K562 (cell line): ENCODE measurements at regions not wholly inside any gene's neighbourhood (a gene's known extent, or its start where the extent isn't known, plus 50 kb on each side); places are given as distances from the start of the nearest gene placed in this dataset.
A peak's percentile ranks its signal among the peaks of the same experiment; 100 is the strongest.

Experiments
- ARHGAP35 ChIP-seq: fragments of 450-650 bp; IDR thresholded peaks from 2 replicates; pipeline ENCODE4 v1.6.1; 2018; ENCODE audit not compliant: partially characterized antibody
- DPF2 ChIP-seq: fragments of 450-650 bp; IDR thresholded peaks from 2 replicates; pipeline ENCODE4 v1.6.1; 2016
- EP400 ChIP-seq: fragments of 450-650 bp; IDR thresholded peaks from 2 replicates; pipeline ENCODE4 v1.6.1; 2017; ENCODE audit warnings: antibody characterized with exemption, mild to moderate bottlenecking, moderate library complexity
- FOXO4 ChIP-seq: fragments of 450-650 bp; formaldehyde crosslinking; IDR thresholded peaks from 2 replicates; pipeline ENCODE4 v1.4.0; 2020; ENCODE audit warnings: mild to moderate bottlenecking, moderate library complexity
- HMGXB4 ChIP-seq: sonication (generic); formaldehyde crosslinking; IDR thresholded peaks from 2 replicates; pipeline ENCODE4 v1.8.1; 2023; ENCODE audit warnings: mild to moderate bottlenecking, missing genetic modification reagents
- HOMEZ ChIP-seq: fragments of 250-450 bp; sonication (Bioruptor Pico); IDR thresholded peaks from 2 replicates; pipeline ENCODE4 v1.4.0; 2020; ENCODE audit warnings: mild to moderate bottlenecking, moderate library complexity
- LEF1 ChIP-seq: fragments of 450-650 bp; IDR thresholded peaks from 2 replicates; pipeline ENCODE4 v1.6.1; 2016; ENCODE audit warnings: mild to moderate bottlenecking
- NCOA2 ChIP-seq, 2 experiments: fragments of 450-650 bp; IDR thresholded peaks; 2 replicates each; pipeline ENCODE4 v1.6.1; 2018; ENCODE audit warnings: mild to moderate bottlenecking in 2 of 2, moderate library complexity in 1 of 2; ENCODE audit not compliant: partially characterized antibody in 2 of 2
- NCOR1 ChIP-seq: fragments of 450-650 bp; IDR thresholded peaks from 2 replicates; pipeline ENCODE4 v1.6.1; 2016; ENCODE audit warnings: mild to moderate bottlenecking, moderate library complexity
- NR2C2 ChIP-seq, 2 experiments: fragments of 200-800 bp in 1 of 2; sonication (Bioruptor generic) in 1 of 2; sonication (generic) in 1 of 2; formaldehyde crosslinking in 1 of 2; IDR thresholded peaks; 2 replicates each; pipeline versions ENCODE4 v1.6.1 to v1.8.0; 2016 to 2022; ENCODE audit warnings: mild to moderate bottlenecking in 1 of 2, missing compliant biosample characterization in 1 of 2, missing genetic modification characterization in 1 of 2, missing genetic modification reagents in 1 of 2
- PCBP1 ChIP-seq: fragments of 200-400 bp; formaldehyde crosslinking; IDR thresholded peaks from 2 replicates; pipeline ENCODE4 v1.6.1; 2018; ENCODE audit warnings: mild to moderate bottlenecking, low read depth, low read length; ENCODE audit not compliant: poor library complexity, severe bottlenecking
- POLR2AphosphoS2 ChIP-seq: IDR thresholded peaks from 2 replicates; pipeline ENCODE4 v1.6.1; 2012; ENCODE audit warnings: low read length, improper control_type of control experiment
- PTRF ChIP-seq: fragments of 450-650 bp; IDR thresholded peaks from 2 replicates; pipeline ENCODE4 v1.6.1; 2016; ENCODE audit warnings: mild to moderate bottlenecking, missing genetic modification characterization, missing compliant biosample characterization
- RBM14 ChIP-seq: fragments of 200-400 bp; formaldehyde crosslinking; IDR thresholded peaks from 2 replicates; pipeline ENCODE4 v1.6.1; 2018; ENCODE audit warnings: low read depth, mild to moderate bottlenecking, low read length, moderate library complexity, borderline replicate concordance; ENCODE audit not compliant: insufficient read depth
- SMC3 ChIP-seq: conservative IDR thresholded peaks from 2 replicates; pipeline ENCODE4 v1.6.1; 2011; ENCODE audit warnings: low read depth, low read length, improper control_type of control experiment; ENCODE audit not compliant: insufficient read depth
- TAF15 ChIP-seq: fragments of 200-400 bp; formaldehyde crosslinking; IDR thresholded peaks from 2 replicates; pipeline ENCODE4 v1.6.1; 2017; ENCODE audit warnings: mild to moderate bottlenecking, low read depth, low read length, moderate library complexity
- ZBTB2 ChIP-seq: fragments of 450-650 bp; IDR thresholded peaks from 2 replicates; pipeline ENCODE4 v1.6.1; 2016; ENCODE audit warnings: antibody characterized with exemption
- ZBTB34 ChIP-seq: fragments of 250-450 bp; sonication (Bioruptor Pico); IDR thresholded peaks from 2 replicates; pipeline ENCODE4 v1.8.0; 2021; ENCODE audit warnings: mild to moderate bottlenecking, moderate library complexity
- ZNF395 ChIP-seq: fragments of 200-800 bp; sonication (Bioruptor generic); IDR thresholded peaks from 2 replicates; pipeline ENCODE4 v1.6.1; 2017; ENCODE audit warnings: missing genetic modification characterization, missing compliant biosample characterization
- ZNF695 ChIP-seq: fragments of 450-650 bp; formaldehyde crosslinking; IDR thresholded peaks from 2 replicates; pipeline ENCODE4 v1.4.0; 2020; ENCODE audit warnings: mild to moderate bottlenecking, moderate library complexity

GRCh38 chr2:217090024-217090473, 230.2 kb upstream of the TNP1 start (continued):
- TF ChIP-seq ZBTB2, result peak; percentile 4; the same call in 1 of the 2 replicates
- TF ChIP-seq HOMEZ (CRISPR knock-in tag), result no peak
- TF ChIP-seq POLR2AphosphoS2, result no peak
- no peak for TF ChIP-seq TAF15
- no peak for TF ChIP-seq ZNF395
- no peak for TF ChIP-seq FOXO4 (CRISPR knock-in tag)
- no peak for TF ChIP-seq ZBTB34 (CRISPR knock-in tag)
- no peak for TF ChIP-seq LEF1
- no peak for TF ChIP-seq HMGXB4 (CRISPR knock-in tag)
- TF ChIP-seq EP400, result peak; percentile 29; the same call in 1 of the 2 replicates
- TF ChIP-seq NR2C2 (CRISPR knock-in tag; IDR thresholded peaks at IDR 0.05), result no peak
- peak; percentile 43; the same call in 1 of the 2 replicates for TF ChIP-seq NR2C2 (tag; IDR thresholded peaks at IDR 0.05)
- TF ChIP-seq RBM14, result no peak
- TF ChIP-seq NCOA2 (IDR thresholded peaks at IDR 0.05; ENCODE audit: partially characterized antibody in 2 of 2), result no peak
- TF ChIP-seq PCBP1, result no peak
- TF ChIP-seq SMC3, result no peak
- TF ChIP-seq ARHGAP35, result no peak
- TF ChIP-seq NCOR1, result 0 out of 2 replicates have a peak, but pooled peaks have one; percentile 31
- TF ChIP-seq DPF2, result peak; percentile 71
- TF ChIP-seq ZNF695, result no peak
- TF ChIP-seq PTRF, result no peak
